ENCODE measurements at regions not wholly inside any gene's neighbourhood (a gene's known extent, or its start where the extent isn't known, plus 50 kb on each side); places are given as distances from the start of the nearest gene placed in this dataset.

DNA sequence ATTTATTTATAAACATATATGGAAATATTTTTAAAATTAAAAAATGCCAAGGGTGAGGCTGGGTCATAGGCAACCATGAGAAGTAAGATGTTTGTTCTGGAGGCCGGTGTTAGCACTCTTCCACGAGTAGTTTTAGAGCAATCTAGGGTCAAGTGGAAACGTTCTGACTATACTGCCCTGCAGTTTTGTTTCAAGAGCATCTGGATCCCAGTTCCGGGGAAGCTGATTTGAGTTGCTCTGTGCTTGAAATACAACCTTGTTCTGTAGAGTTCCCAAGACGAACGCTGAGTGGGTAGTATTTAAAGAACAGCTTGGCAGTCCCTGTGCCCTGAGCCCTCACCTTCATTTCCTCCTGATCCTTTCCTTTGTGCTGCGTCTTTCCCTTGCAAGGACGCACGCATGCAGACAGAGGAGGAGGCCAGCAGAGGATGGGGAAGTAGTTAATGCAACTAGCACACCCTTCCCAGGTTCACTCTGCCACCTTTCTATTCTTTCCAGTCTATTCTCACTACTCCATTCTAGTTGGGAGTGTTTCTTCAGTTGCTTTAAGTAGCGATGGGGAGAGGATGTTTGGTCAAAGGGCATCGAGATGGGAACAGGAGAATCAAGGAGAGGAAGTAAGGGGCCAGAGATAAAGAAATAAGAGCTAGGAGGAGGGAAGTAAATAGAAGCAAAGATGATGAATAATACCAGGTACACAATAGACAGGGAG lies 68.3 kb upstream of the ZSWIM6 start:
- no peak for DNase-seq (ENCODE audit: low read depth)

DNA sequence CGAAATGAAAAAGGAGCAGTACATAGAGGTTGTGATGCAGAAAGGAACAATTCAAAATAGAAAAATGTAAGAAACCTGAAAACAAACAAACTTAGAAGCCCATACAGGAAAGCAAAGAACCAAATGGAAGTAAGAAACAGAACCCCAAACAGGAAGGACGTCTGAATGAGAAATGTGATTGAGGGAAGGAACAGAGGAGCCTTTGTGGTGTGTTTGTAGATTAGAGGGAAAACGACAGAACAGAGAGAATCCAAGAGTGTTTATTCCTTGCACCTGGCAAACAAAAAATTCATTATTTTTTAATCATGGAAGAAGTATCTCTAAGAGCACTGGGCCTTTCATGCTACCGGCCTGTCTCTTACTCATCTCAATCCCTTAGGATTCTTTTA lies 67.8 kb upstream of the ZSWIM6 start:
- no peak for DNase-seq (ENCODE audit: low read depth)

DNA sequence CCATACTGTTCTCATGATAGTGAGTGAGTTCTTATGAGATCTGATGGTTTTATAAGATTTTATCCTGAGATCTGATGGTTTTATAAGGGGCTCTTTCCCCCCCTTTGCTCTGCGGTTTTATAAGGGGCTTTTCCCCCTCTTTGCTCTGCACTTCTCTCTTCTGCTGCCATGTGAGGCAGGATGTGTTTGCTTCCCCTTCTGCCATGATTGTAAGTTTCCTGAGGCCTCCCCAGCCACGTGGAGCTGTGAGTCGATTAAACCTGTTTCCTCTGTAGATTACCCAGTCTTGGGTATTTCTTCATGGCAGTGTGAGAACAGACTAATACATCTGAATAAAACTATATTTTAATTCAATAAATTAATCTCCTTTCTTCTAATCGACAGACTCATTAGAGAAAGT lies 64.9 kb upstream of the ZSWIM6 start:
- no peak for DNase-seq (ENCODE audit: low read depth)

DNA sequence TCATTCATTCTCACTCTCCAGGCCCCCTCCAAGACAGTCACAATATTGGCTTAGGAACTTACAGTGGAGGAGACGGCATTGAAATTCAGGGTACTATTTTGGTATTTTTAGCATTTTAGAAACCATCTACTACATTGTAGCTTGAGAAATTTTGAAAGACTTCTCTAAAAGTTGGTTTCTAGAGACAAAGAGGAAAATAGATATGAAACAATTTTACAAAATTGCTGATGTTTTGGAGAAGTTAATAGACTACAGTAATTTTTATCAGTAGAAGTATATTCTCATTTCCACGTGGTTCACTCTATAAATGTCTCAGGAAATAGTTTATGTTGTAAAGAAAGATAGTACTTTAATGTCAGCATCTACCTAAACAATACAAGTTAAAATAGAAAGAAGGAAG lies 63.2 kb upstream of the ZSWIM6 start:
- DNase-seq (ENCODE audit: low read depth): no peak

DNA sequence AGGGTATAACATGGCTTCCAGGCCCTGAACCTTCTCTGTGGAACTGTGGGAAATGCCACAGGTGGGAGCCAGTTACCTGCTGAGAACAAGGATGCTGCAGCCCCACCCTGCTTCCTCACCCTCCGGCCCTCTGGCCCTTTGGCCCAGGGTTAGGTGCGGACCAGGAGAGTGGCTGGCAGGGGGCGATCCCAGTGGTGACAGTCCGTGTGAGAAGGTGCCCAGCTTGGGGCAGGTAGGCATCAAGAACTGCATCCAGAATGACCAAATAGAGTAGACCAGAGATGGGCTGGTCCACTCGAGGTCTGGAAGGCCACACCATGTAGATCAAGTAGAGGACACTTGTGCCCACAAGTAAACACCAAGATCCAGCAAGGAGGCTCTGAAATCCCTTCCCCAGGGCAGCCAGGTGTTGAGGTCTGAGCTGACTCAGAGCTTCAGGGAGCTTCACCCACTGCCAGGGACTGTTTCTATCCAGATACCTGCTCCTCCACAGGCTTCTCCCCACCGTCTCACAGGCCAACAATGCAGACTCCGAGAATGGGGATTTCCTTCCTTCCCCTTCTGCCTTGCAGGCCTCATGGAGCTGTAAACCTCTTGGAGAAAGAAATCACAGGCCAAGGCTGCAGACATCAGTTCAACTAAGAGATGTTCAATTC lies 61.4 kb upstream of the ZSWIM6 start:
- DNase-seq (ENCODE audit: low read depth): no peak

DNA sequence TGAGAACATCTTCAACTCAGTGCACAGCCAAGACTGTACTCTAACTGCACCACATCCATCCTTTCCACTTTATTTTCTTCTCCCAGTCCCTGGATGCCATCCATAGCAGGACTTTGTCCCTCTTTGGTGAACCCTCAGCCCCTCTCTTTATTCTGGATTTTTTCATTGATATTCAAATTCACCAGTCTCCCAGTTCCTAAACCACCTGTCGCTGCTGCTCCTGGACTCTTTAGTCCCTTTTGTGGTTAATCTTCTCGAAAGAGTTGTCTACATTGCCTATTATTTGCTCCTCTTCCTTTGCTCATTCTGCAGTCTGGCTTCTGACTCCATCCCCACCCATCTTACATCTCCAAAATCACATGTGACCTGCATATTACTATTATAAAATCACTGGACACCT lies 59.4 kb upstream of the ZSWIM6 start:
- no peak for DNase-seq (ENCODE audit: low read depth)

DNA sequence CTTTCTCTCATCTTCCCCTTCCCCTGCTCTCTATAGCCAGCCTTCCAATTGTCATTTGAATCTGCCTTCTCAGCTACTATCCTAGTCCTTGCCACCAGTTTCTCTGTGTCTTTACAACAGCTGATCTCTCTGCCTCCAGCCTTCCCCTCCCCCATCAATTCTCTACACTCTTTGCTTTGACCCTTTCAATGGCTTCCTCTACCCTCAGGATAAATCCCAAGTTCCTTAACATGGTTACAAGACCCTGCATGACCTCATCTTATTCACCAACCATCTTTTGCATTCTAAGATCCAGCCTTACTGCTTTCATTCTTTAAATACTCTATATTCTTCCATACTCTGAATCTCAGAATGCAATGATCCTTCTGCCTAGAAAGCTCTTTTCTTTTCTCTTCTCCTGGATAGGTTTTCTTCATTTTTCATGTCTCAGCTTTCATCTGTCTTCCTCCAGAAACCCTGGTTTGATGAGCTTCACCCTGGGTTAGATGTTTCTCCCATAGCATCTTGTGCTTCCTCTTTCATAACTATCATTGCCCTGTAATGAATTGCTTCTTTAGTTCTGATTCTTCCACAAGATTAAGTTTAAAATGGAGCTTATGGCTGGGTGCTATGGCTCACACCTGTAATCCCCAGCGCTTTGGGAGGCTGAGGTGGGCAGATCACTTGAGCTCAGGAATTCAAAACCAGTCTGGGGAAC lies 58.6 kb upstream of the ZSWIM6 start:
- DNase-seq (ENCODE audit: low read depth): no peak

DNA sequence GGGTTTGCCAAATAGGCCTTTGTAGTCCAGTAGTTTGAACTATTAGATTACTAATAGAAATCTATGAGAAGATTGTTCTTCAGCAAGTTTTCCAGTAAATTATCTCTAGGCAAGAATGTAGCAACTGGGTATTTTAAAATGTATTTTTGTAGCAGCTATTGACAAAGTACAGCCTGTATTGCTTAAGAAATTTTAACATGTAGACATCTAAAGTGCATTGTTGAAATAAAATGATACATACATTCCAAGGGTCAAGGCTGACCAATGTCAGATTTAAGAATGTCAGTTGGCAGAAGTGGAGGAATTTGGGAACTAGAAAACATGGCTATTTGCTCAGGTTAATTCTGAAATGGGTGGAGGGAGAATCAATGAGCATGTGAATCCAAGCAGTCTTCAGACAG lies 57.5 kb upstream of the ZSWIM6 start:
- DNase-seq (ENCODE audit: low read depth): no peak

DNA sequence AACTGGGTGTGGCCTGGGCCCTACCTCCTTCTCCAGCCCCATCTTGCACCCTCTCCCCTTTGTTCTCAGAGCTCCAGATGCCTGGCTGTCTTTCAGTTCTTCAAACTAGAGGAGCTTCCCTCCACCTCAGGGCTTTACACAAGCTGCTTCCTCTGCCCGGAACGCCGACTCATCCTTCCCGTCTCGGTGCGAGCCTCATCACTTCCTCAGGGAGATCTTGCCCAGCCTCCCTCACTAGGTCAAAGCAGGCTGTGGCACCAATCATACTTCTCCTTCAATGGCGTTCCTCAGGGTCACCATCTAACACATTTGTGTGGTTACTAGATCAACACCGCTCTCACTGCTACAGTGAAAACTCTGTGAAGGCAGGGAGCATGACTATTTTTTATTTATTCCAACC lies 56.2 kb upstream of the ZSWIM6 start:
- DNase-seq (ENCODE audit: low read depth): no peak

DNA sequence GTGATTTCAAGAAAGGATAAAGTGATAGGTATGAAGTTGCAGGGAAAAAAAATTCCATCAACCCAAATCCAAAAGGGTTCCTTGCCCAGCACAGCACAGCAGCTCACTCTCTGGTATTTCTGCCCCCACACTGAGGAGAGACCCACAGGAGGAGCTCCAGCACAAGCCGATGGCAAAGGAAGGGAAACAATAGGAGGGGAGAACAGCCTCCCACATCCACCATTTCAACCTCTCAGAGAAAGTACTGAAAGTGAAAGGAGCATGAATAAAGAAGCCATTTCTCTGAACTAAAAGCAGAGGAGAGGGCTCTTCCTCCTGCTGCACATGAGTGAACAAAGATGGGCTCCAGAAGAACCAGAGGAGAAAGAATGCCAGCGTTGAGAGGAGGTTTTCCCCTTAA lies 54.9 kb upstream of the ZSWIM6 start:
- DNase-seq (ENCODE audit: low read depth): no peak

DNA sequence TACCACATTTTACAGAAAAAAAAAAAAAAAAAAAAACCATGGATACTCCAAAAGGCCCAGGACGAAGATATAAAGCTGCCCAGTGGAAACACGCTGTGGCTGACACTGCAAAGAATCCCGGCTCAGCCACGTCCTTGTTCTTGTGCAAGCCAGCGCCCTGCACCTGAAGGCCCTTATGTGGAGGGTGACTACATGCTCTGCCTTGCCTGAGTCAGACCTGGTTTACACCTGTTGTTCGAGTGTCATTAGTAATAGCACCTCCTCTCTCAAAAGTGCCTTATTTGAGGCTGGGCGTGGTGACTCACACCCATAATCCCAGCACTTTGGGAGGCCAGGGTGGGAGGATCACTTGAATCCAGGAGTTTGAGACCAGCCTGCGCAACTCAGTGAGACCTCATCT lies 54.3 kb upstream of the ZSWIM6 start:
- no peak for DNase-seq (ENCODE audit: low read depth)

DNA sequence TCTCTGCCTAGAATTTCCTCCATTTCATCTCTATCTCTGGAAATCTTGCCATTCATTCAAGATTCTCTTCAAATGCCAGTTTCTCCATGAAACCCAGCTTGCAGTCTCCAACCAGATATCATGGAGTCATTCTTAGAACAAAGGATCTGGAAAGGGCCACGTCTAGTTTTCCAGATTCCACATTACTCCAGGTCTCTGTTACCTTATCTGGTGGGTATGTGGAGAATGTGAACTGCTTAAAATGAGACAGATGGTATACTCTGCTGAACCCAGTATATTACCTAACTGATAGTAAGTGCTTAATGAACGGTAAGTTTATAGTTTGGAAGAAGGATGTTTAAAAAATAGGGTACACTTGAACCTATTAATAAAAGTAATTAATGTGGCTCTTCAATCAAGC lies 52.3 kb upstream of the ZSWIM6 start:
- no peak for DNase-seq (ENCODE audit: low read depth)

DNA sequence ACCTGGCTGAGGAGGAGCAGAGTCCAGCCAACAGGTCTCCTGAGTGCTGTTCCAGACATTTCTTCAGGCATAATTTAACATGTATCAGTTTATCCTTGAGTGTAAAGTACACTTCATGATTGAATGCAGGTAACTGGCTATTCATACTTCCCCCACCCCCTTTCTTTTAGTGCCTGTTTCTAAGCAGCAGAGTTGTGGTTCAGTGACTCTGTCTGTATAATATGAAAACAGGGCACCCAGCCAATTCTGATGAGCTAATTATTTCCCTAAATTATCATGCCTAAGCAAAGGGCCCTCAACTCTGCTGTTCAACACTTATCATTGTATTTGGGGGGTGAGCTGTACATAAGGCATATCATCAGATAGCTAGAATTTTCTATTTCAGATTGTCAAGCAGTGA lies 51.9 kb upstream of the ZSWIM6 start:
- DNase-seq (ENCODE audit: low read depth): peak; percentile 19

DNA sequence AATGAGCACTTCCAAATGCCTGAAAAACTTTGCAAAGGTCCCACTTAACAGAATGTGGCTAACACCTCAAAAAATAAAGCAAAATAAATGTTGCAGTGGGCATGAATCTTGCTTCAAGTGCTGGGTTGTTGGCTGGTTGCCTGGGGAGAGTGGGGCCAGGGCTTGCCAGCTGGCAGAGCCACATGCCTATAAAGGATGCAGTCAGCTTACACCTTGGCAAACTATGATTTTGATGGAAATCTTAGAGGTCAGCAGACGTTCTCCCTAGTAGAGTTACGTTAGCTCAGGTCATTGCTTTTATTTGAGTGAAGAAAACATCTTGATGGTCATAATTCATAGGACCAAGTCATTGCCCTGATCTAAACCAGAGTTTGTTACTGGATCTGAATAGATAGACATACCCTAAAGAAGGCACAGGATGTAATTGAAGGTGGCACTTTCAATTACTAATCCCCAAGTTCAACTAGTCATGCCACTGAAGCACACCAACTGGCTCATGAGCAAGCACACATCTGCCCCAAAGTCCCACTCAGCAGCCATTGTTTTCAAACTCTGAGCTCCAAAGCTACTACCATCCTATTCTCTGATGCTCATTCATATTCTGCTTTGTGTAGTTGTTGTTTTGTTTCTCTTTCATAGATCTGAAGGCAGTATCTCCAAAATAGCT lies 51.2 kb upstream of the ZSWIM6 start:
- DNase-seq (ENCODE audit: low read depth): no peak

DNA sequence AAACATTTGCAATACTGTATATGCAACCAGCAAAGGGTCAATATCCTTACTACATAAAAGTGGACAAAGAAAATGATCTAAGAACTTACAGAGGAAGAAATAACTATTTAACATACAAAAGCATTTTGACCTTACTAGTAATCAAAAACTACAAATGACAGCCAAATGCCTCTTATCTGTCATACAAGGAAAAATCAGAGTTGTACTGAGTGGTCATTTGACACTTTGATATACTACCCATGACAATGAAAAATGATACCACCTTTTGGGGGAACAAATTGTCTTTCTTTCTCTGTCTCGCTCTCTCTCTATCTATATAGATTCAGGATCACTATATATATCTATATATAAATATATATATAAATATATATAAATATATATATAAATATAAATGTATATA lies 50.4 kb upstream of the ZSWIM6 start:
- no peak for DNase-seq (ENCODE audit: low read depth)
